Activated T-cell treated with anti-CD3 and anti-CD28 coated beads for 1 hour (primary cell): ENCODE measurements at regions not wholly inside any gene's neighbourhood (a gene's known extent, or its start where the extent isn't known, plus 50 kb on each side); places are given as distances from the start of the nearest gene placed in this dataset.
"Not testable (repeated sequence)": the region's sequence is repeated elsewhere in the genome, so short reads cannot be mapped to it uniquely, and the experiment has no call there.

Experiments
- DNase-seq: peaks from one replicate; pipeline ENCODE4 v3.0.0-alpha.2; 2020; ENCODE audit warnings: low read depth

GRCh38 chr4:26213317-26213716, 107.5 kb upstream of the RBPJ start:
- no peak for DNase-seq

DNA sequence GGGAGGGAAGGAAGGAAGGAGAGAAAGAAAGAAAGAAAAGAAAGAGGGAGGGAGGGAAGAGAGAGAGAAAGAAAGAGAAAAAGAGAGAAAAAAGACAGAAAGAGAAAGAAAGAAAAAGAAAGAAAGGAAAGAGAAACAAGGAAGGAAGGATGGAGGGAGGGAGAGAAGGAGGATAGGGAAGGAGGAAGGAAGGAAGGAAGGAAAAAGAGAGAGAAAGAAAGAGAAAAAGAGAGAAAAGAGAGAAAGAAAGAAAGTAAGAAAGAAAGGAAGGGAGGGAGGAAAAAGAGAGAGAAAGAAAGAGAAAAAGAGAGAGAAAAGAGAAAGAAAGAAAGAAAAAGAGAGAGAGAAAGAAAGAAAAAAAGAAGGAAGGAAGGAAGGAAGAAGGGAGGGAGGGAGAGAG, 105.8 kb upstream of the RBPJ start:
- no peak for DNase-seq

DNA sequence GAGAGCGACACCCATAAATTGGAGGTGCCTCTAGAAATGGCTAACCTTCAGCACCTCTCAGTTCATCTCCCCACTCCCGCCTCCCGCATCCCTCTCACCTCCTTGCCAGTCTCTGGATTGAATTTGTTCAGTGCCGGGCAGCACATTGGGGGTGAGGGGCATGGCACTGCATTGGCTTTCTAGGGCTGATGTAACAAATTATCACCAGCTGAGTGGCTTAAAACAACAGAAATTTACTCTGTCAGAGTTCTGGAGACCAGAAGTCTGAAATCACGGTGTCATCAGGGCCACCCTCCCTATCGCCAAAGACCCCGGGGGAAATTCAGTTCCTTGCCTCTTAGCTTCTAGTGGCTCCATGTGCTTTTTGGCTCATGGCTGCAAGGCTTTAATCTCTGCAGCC, 105.1 kb upstream of the RBPJ start:
- DNase-seq: no peak

- DNase-seq: no peak
These were observed 103.3 kb upstream of the RBPJ start for GRCh38 chr4:26217481-26217880.

- no peak for DNase-seq
These were observed 102.7 kb upstream of the RBPJ start for GRCh38 chr4:26217961-26218676.

- no peak for DNase-seq
These were observed 101.9 kb upstream of the RBPJ start for GRCh38 chr4:26218677-26219605.

- no peak for DNase-seq
These were observed 100.1 kb upstream of the RBPJ start for GRCh38 chr4:26220696-26221095.

GRCh38 chr4:26223155-26223554, 97.7 kb upstream of the RBPJ start:
- no peak for DNase-seq

DNA sequence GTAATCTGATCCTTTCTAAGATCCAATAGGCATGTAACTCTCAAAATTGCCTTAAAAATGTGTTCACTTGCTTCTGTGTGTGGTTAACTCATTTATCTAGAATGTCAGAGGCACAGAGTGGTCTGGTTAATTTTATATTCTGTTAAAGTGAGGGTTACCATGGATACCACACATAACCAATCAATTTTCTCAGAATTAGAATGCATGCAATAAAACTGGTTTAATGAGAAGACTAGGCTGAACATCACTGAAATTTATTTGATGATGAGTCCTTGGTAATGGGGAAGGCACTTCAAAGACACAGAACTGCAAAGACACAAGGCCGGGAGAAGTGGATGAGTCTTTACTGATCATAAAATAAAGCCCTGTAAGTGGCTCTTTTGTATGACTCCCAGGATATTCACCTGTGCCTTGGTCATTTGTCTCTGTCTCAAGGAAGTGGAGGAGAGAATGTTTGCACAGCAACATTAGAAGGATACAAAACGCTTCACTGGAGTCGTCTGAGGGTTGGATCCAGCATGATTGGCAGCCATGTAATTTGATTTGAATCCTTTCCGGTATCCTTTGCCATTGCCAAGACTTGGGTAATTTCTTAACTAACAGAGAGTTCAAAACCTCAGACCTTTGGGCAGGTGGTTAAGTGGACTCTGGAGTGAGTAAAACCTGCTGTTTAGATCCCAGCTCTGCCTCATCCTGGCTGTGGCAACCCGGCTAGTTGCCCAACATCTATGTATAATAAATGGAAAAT, 94.0 kb upstream of the RBPJ start:
- DNase-seq: no peak

- no peak for DNase-seq
These were observed 93.1 kb upstream of the RBPJ start for GRCh38 chr4:26227601-26228229.

DNA sequence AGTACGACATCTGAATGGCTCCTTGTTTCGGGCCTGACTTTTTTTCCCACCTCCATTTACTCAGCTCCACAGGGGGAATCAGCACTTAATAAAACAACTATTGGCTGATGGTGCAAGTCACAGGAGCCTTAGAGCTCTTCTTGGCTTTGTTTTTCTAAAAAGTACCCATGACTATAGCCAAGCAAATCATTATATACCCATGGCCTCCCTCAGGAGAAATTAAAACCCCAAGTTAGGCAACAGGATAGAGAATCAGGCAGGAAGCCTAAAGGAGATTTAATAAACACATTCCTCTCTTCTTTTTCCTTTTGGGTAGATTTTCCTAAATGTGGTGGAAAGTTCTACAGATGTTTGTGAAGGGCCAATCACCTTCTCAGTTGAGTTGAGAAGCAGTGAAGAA, 91.9 kb upstream of the RBPJ start:
- DNase-seq: no peak

- no peak for DNase-seq
These were observed 90.8 kb upstream of the RBPJ start for GRCh38 chr4:26229974-26230373.

DNA sequence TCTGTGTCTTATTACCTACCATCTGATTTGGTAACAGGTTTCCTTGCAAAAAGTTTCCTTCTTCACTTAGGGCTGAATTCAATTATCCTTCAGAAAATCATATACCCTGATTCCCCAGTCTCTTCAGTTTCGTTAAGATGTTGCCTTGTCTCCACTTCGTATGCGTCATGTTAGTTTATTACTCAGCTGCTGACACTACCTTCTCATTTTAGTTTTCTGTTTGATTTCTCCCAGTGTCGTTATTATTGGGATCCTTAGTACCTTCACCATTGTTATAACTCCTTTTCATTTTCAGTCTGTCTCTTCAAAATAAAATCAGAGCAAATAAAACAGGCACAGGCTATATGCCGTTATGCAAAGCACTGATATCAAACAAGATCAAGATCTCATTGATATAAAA, 87.5 kb upstream of the RBPJ start:
- no peak for DNase-seq

DNA sequence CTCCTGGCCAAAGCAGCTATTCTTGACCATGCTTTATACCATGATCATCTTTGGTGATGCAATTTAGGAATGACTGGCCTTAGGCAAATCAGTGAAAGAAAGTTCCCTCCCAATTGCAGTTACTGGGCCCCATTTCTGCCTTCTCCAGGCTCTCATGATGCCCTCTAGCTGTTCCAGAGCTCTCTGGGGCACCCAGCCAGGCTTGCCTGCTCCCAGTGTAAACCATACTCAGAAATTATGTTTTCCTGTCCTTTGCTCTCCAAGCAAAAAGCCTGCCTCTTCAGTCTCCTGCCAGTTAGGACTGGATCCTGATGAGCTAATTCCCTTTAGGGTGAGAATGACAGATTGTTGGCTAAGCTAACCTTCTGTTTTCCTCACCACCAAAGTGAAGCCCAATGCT, 85.3 kb upstream of the RBPJ start:
- DNase-seq: no peak

DNA sequence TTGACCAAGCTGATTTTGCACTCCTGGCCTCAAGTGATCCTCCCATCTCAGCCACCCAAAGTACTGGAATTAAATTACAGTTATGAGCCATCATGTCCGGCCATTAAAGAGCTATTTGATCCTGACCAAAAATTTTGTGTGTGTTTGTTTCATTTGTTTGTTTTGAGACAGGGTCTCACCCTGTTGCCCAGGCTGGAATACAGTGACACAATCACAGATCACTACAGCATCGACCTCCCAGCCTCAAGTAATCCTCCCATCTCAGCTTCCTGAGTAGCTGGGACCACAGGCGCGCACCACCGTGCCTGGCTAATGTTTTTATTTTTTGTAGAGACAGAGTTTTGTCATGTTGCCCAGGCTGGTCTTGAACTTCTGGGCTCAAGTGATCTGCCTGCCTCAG, 82.9 kb upstream of the RBPJ start:
- no peak for DNase-seq

DNA sequence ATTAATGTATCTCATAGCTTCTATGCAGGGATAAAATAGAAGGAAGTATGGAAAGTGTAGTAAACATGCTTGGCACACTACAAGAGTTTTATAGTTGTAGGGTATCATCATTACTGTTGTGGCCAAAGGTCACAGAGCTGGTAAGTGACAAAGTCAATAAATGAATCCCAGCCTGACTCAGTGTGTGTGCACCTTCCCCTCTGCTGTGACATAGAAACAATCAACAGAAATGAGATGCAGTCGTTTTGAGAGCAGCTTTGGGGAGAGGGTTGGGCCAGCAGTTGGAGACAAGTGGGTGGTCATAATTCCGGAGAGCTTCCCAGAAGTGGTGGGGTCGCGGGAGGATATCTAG, 82.4 kb upstream of the RBPJ start:
- no peak for DNase-seq

GRCh38 chr4:26238778-26239679, 81.8 kb upstream of the RBPJ start:
- DNase-seq: no peak

- DNase-seq: no peak
These were observed 81.0 kb upstream of the RBPJ start for GRCh38 chr4:26239801-26240200.

GRCh38 chr4:26241179-26241578, 79.6 kb upstream of the RBPJ start:
- no peak for DNase-seq

DNA sequence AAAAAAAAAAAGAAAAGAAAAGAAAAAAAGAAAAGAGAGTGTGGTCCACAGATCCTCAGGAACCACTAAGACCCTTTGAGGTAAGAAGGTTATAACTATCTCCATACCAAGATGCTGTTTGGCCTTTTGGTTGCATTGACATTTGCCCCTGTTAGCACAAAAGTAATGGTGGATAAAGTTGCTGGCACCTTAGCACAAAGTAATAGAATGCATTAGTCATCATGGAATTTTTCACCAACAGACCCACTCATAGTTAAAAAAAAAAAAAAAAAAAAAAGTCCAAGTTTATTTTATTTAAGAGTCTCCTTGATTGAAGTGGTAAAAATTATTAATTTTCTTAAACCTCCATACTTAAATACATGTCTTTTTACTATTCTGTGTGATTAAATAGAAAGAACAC, 78.4 kb upstream of the RBPJ start:
- no peak for DNase-seq

DNA sequence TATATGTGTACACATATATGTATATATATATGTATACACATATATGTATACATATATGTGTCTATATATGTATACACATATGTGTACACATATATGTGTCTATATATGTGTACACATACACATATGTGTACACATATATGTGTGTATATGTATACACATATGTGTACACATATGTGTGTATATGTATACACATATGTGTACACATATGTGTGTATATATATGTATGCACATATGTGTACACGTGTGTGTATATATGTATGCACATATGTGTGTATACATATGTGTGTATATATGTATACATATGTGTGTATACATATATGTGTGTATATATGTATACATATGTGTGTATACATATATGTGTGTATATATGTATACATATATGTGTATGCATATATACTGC, 76.7 kb upstream of the RBPJ start:
- DNase-seq: not testable (repeated sequence)
